HG03159 (cell line): ENCODE measurements at regions not wholly inside any gene's neighbourhood (a gene's known extent, or its start where the extent isn't known, plus 50 kb on each side); places are given as distances from the start of the nearest gene placed in this dataset.

ENCODE experiments used
- ATAC-seq: cut with Tn5 transposase; IDR thresholded peaks from one replicate; pipeline ENCODE4 v1.9.1; 2021; ENCODE audit warnings: mild to moderate bottlenecking, moderate library complexity; ENCODE audit not compliant: unreplicated experiment

DNA sequence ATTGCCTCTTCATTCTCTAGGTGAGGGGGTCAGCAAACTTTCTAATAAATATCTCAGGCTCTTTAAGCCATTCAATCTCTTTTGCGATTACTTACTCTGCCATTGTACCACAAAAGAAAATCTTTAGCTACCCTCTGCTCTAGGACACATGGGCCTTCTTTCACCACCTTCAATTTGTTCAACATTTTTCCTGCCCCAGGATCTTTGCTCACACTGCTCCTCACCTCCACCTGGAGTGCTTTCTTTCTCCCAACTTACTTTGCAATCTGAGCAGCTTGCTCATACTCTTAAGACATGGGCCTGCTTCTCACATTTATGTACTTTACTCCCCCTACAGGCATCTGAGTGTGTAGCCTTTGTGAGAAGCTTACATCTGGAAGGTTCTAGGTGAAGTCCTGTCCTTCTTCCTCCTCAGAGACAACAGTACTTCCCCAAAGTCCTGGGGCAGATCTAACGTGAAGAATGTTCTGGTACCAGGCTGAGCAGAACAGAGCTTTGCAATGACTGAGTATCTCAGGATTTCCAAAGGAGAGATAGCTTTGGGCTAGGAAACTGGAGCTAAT is 55.0 kb upstream of the PRDM5 start:
- peak; percentile 94 for ATAC-seq

GRCh38 chr4:120973207-120973606 is 50.7 kb upstream of the PRDM5 start:
- no peak for ATAC-seq
